HepG2 (cell line): ENCODE measurements at regions not wholly inside any gene's neighbourhood (a gene's known extent, or its start where the extent isn't known, plus 50 kb on each side); places are given as distances from the start of the nearest gene placed in this dataset.

ENCODE experiments used
- ARNT ChIP-seq: fragments of 450-650 bp; IDR thresholded peaks from 2 replicates; pipeline ENCODE4 v1.6.1; 2017
- ATF7 ChIP-seq, 2 experiments: fragments of 450-650 bp in 1 of 2; sonication (generic) in 1 of 2; formaldehyde crosslinking in 1 of 2; IDR thresholded peaks; 2 replicates each; pipeline versions ENCODE4 v1.4.0 to v1.6.1; 2016 to 2020; ENCODE audit warnings: antibody characterized with exemption in 1 of 2, mild to moderate bottlenecking in 1 of 2, missing genetic modification reagents in 1 of 2
- CCAR2 ChIP-seq: fragments of 200-400 bp; formaldehyde crosslinking; optimal IDR thresholded peaks from 2 replicates; pipeline ENCODE3; 2018; ENCODE audit warnings: low read depth, mild to moderate bottlenecking, low read length, moderate library complexity
- DNMT3B ChIP-seq: conservative IDR thresholded peaks from 2 replicates; pipeline ENCODE4 v1.6.1; 2016; ENCODE audit warnings: missing biosample characterization, control low read depth
- ELF1 ChIP-seq: sonication (generic); formaldehyde crosslinking; IDR thresholded peaks from 2 replicates; pipeline ENCODE4 v1.4.0; 2020; ENCODE audit warnings: missing genetic modification reagents
- FOXA1 ChIP-seq, 2 experiments: fragments of 450-650 bp in 1 of 2; sonication (generic) in 1 of 2; formaldehyde crosslinking in 1 of 2; IDR thresholded peaks; 2 replicates each; pipeline versions ENCODE4 v1.4.0 to v1.6.1; 2016 to 2020; ENCODE audit warnings: missing genetic modification reagents in 1 of 2
- GATAD2A ChIP-seq: IDR thresholded peaks from 2 replicates; pipeline ENCODE4 v1.6.1; 2016
- GTF2F1 ChIP-seq: fragments of 150-350 bp; IDR thresholded peaks from 2 replicates; pipeline ENCODE4 v1.6.1; 2014; ENCODE audit warnings: low read length
- HDAC2 ChIP-seq: sonication (generic); formaldehyde crosslinking; IDR thresholded peaks from 2 replicates; pipeline ENCODE4 v1.4.0; 2020; ENCODE audit warnings: missing genetic modification reagents
- HDAC6 ChIP-seq: fragments of 200-600 bp; sonication (generic); IDR thresholded peaks from 2 replicates; pipeline ENCODE4 v1.7.0; 2017; ENCODE audit warnings: mild to moderate bottlenecking, antibody characterized with exemption, low read length, low read depth
- HNRNPLL ChIP-seq: fragments of 200-400 bp; formaldehyde crosslinking; IDR thresholded peaks from 2 replicates; pipeline ENCODE4 v1.6.1; 2017; ENCODE audit warnings: mild to moderate bottlenecking, low read depth, low read length; ENCODE audit not compliant: poor library complexity, severe bottlenecking
- IRF2 ChIP-seq: IDR thresholded peaks from 2 replicates; pipeline ENCODE4 v1.6.1; 2018; ENCODE audit warnings: missing genetic modification reagents, missing compliant biosample characterization
- NBN ChIP-seq: fragments of 450-650 bp; conservative IDR thresholded peaks from 2 replicates; pipeline ENCODE4 v1.6.1; 2017
- NCOR1 ChIP-seq: fragments of 200-600 bp; sonication (generic); IDR thresholded peaks from 2 replicates; pipeline ENCODE4 v1.7.0; 2017; ENCODE audit warnings: antibody characterized with exemption, low read length, borderline replicate concordance
- NFYC ChIP-seq: IDR thresholded peaks from 2 replicates; pipeline ENCODE4 v1.6.1; 2016; ENCODE audit warnings: missing genetic modification reagents, missing compliant biosample characterization
- PBX2 ChIP-seq: IDR thresholded peaks from 2 replicates; pipeline ENCODE4 v1.6.1; 2016; ENCODE audit warnings: control low read depth
- PLRG1 ChIP-seq: fragments of 450-650 bp; conservative IDR thresholded peaks from 2 replicates; pipeline ENCODE4 v1.6.1; 2016
- ZNF136 ChIP-seq: sonication (generic); formaldehyde crosslinking; IDR thresholded peaks from 2 replicates; pipeline ENCODE4 v1.8.1; 2022; ENCODE audit warnings: low read depth, mild to moderate bottlenecking, moderate library complexity, missing genetic modification reagents
- ZNF292 ChIP-seq: sonication (generic); formaldehyde crosslinking; IDR thresholded peaks from 2 replicates; pipeline ENCODE4 v1.8.1; 2022; ENCODE audit warnings: mild to moderate bottlenecking, low read depth, missing genetic modification reagents, borderline replicate concordance
- ZNF501 ChIP-seq: sonication (generic); formaldehyde crosslinking; IDR thresholded peaks from 2 replicates; pipeline ENCODE4 v1.5.1; 2020; ENCODE audit warnings: mild to moderate bottlenecking, moderate library complexity, missing genetic modification reagents
- ZNF543 ChIP-seq: sonication (generic); formaldehyde crosslinking; IDR thresholded peaks from 2 replicates; pipeline ENCODE4 v1.4.0; 2020; ENCODE audit warnings: mild to moderate bottlenecking, missing genetic modification reagents
- ZNF550 ChIP-seq: sonication (generic); formaldehyde crosslinking; IDR thresholded peaks from 2 replicates; pipeline ENCODE4 v1.4.0; 2020; ENCODE audit warnings: mild to moderate bottlenecking, missing genetic modification reagents, borderline replicate concordance
- ZNF839 ChIP-seq: sonication (generic); formaldehyde crosslinking; IDR thresholded peaks from 2 replicates; pipeline ENCODE4 v1.4.0; 2020; ENCODE audit warnings: missing genetic modification reagents, mild to moderate bottlenecking, borderline replicate concordance
- ZSCAN21 ChIP-seq: sonication (generic); formaldehyde crosslinking; IDR thresholded peaks from 2 replicates; pipeline ENCODE4 v1.8.0; 2022; ENCODE audit warnings: mild to moderate bottlenecking, missing genetic modification reagents, moderate library complexity, borderline replicate concordance
- TF ChIP-seq, protein P1 (sequence below): sonication (generic); formaldehyde crosslinking; IDR thresholded peaks from 2 replicates; pipeline ENCODE4 v1.8.1; 2023; ENCODE audit warnings: mild to moderate bottlenecking, missing genetic modification reagents, borderline replicate concordance
- TF ChIP-seq, protein P2 (sequence below): sonication (generic); formaldehyde crosslinking; IDR thresholded peaks from 2 replicates; pipeline ENCODE4 v1.8.1; 2023; ENCODE audit warnings: missing genetic modification reagents, inconsistent platforms, borderline replicate concordance
- TF ChIP-seq, protein P3 (sequence below), 2 experiments: sonication (generic) in 1 of 2; formaldehyde crosslinking in 1 of 2; IDR thresholded peaks; 2 replicates each; pipeline versions ENCODE4 v1.5.1 to v1.6.1; 2011 to 2020; ENCODE audit warnings: borderline replicate concordance in 1 of 2, low read depth in 1 of 2, low read length in 1 of 2, mild to moderate bottlenecking in 1 of 2, missing genetic modification reagents in 1 of 2, moderate library complexity in 1 of 2

- TF ChIP-seq FOXA1 (IDR thresholded peaks at IDR 0.05) (no peak), FOXA1 (CRISPR knock-in tag; IDR thresholded peaks at IDR 0.05) (peak; percentile 73), ZNF292 (CRISPR knock-in tag) (peak; percentile 15; the same call in 1 of the 2 replicates), ZNF136 (CRISPR knock-in tag) (no peak), NCOR1 (peak; percentile 93), ZNF501 (CRISPR knock-in tag) (no peak), ATF7 (IDR thresholded peaks at IDR 0.05) (no peak), ATF7 (CRISPR knock-in tag; IDR thresholded peaks at IDR 0.05) (no peak), NFYC (CRISPR knock-in tag) (no peak), PBX2 (CRISPR knock-in tag) (no peak), ARNT (no peak), CCAR2 (no peak), ELF1 (CRISPR knock-in tag) (no peak), ZNF839 (CRISPR knock-in tag) (no peak), HNRNPLL (no peak), HDAC2 (CRISPR knock-in tag) (peak; percentile 54), NBN (no peak), ZSCAN21 (CRISPR knock-in tag) (no peak), ZNF550 (CRISPR knock-in tag) (no peak), DNMT3B (no peak), HDAC6 (no peak), GTF2F1 (no peak), ZNF543 (CRISPR knock-in tag) (0 out of 2 replicates have a peak, but pooled peaks have one; percentile 28), IRF2 (no peak; the same call in 1 of the 2 replicates), GATAD2A (CRISPR knock-in tag) (peak; percentile 79), PLRG1 (no peak)
- TF ChIP-seq, protein P1, sequence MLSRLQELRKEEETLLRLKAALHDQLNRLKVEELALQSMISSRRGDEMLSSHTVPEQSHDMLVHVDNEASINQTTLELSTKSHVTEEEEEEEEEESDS = no peak
- TF ChIP-seq, protein P2, sequence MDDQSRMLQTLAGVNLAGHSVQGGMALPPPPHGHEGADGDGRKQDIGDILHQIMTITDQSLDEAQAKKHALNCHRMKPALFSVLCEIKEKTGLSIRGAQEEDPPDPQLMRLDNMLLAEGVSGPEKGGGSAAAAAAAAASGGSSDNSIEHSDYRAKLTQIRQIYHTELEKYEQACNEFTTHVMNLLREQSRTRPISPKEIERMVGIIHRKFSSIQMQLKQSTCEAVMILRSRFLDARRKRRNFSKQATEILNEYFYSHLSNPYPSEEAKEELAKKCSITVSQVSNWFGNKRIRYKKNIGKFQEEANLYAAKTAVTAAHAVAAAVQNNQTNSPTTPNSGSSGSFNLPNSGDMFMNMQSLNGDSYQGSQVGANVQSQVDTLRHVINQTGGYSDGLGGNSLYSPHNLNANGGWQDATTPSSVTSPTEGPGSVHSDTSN (CRISPR knock-in tag) = no peak
- TF ChIP-seq, protein P3, sequence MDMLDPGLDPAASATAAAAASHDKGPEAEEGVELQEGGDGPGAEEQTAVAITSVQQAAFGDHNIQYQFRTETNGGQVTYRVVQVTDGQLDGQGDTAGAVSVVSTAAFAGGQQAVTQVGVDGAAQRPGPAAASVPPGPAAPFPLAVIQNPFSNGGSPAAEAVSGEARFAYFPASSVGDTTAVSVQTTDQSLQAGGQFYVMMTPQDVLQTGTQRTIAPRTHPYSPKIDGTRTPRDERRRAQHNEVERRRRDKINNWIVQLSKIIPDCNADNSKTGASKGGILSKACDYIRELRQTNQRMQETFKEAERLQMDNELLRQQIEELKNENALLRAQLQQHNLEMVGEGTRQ (IDR thresholded peaks at IDR 0.05; ENCODE audit: low read depth, low read length) = no peak
- TF ChIP-seq, protein P3 (CRISPR knock-in tag; IDR thresholded peaks at IDR 0.05; ENCODE audit: borderline replicate concordance) = no peak
These were observed 278.8 kb downstream of the ENC1 start (continued) for GRCh38 chr5:74361406-74362358.
